NOMO-1 (cell line): ENCODE measurements at regions not wholly inside any gene's neighbourhood (a gene's known extent, or its start where the extent isn't known, plus 50 kb on each side); places are given as distances from the start of the nearest gene placed in this dataset.
"Not testable (repeated sequence)": the region's sequence is repeated elsewhere in the genome, so short reads cannot be mapped to it uniquely, and the experiment has no call there.

Source experiments
- DNase-seq, 2 experiments: peaks; one replicate each; lab custom pipeline; 2025; ENCODE audit not compliant: unreplicated experiment in 2 of 2; lab: John Stamatoyannopoulos, UW

GRCh38 chr1:95657248-95657647, 423.2 kb downstream of the RWDD3 start:
- no peak for DNase-seq

DNA sequence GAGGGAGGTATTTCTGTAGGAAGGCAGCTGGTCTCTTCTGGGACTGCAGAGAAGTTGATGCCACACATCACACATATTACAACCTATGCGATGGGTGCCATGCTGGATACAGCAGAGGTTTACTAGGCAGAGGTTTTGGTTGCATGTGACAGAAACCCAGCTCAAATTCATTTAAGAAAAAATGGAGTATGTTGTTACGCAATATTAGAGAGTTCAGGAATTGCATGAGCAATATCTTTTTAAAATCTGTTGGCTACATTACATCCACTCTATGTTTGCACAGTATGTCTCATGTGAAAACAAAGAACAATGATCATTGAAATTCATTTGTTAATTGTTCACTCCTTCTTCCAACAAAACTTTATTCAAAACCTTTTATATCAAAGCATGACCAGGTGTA, 425.2 kb downstream of the RWDD3 start:
- DNase-seq = no peak

GRCh38 chr1:95659588-95659987, 425.6 kb downstream of the RWDD3 start:
- DNase-seq = no peak

- no peak for DNase-seq
Observed at GRCh38 chr1:95660736-95661135, 426.7 kb downstream of the RWDD3 start.

GRCh38 chr1:95663530-95663929, 429.5 kb downstream of the RWDD3 start:
- DNase-seq = not testable (repeated sequence)

DNA sequence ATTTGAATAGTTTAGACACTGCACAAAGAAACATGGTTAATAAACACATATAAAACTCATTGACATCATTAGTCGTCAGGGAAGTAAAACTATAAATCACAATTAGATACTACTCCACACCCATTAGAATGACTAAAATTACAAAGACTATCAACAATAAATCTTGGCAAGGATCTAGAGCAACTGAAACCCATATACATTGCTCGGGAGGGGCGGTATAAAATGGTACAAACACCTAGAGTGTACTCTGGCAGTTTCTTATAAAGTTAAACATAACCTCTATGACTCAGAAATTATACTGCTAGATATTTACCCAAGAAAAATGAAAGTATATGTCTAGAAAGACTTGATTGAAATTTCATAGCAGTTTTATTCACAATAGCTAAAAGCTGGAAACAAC, 434.2 kb downstream of the RWDD3 start:
- no peak for DNase-seq

GRCh38 chr1:95669638-95670037, 435.6 kb downstream of the RWDD3 start:
- DNase-seq = not testable (repeated sequence)

GRCh38 chr1:95671098-95671497, 437.1 kb downstream of the RWDD3 start:
- DNase-seq = no peak

DNA sequence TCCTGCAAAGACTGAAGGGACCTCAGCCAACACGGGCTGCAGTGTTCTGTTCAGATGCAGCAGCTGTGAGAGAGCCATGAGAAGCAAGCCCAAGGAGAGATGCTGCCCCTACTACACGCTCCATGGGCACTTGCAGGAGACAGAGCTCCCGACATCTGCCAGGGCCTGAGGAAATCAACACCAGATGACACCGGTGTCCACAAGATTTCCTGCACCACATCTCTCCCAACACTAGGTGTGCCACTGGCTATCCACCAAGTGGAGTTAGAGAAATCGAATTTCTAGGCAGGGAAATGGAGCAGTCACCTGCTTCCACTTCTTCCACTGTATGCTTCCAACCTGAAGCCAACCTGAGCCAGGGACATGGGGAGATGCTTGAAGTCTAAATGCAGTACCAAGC, 445.3 kb downstream of the RWDD3 start:
- DNase-seq = no peak

GRCh38 chr1:95685081-95685480, 451.1 kb downstream of the RWDD3 start:
- DNase-seq = no peak

DNA sequence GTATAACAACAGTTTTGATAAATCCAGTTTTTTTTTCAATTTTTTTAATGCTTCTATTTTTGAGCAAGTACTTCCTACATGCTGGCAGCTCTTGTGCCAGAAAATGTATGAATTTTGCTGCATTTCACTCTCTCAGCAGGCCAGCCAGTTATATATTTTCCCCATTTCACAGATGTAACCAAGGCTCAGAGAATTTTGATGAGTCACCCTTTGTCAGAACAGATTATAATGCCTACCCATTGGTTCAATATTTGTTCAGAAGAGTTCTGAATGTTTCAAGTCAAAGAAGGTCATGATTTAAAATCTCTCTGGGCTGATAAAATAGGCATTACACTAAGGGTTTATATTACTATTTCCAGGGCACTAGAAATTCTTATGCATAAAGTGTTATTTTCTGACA, 452.2 kb downstream of the RWDD3 start:
- DNase-seq = no peak

DNA sequence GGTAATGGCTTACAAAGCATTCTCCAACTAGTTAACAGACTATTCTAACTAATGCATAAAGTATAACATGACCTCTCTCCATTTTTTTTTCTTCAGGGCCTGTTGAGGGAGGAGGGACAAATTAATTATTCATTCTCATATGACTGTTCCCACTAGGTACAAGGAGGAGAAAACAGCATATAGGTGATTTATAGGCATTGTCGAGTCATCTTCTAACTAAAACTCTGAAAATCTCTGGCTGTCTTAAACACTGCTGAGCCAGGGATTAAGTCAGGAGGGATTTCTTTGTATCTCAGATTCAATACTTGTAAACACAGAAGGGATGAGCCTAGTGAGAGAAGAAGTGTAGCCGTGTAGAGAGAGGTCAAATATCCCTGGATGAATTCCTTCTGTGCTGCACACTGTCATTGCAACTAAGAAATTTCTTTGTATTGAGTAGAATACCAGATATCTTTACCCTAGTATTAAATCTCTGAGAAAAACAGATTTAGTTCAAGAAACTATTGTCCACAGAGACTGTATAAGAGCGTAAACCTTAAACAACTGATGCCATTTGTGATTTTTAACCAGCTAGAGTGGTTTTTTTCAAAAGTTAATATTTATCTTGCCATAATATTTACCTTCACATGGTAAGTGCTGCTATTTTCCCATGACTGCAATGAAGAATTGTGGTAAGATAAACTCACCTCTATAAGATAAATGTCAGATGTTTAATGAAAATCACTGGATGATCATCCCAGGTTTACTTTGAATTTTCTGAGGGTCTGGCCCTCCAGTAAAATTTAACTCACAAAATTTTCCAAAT, 465.3 kb downstream of the RWDD3 start:
- no peak for DNase-seq

DNA sequence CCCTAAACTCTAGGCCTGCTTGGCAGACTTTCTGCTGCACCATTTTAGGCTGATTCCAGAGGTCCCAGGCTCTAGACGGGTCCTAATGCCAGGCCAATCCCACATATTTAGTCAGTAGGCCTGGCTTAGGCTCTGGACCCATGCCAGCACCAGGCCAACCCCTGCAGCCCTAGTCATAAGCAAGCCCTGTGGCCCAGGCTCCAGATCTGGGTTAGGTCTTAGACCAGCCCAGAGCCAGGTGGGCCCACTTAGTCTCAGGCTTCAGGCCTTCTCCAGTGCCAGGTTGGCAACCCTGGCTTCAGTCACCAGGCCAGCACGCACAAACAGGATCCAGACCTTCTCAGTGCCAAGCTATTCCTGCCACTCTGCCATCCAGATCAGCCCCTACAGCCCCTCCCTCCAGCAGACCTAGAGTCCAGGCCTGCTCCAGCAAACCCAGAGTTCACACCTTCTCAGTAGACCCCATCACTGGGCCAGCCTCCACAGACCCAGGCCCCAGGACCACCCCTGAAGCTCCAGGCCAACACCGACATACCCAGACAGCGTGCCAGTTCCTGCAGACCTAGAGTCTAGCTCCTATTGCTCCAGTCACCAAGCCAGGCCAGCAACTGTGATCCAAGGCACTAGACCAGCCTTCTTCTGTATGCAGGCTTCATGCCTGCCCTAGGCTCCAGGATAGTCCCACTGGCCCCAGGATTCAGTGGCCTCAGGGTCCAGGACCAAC, 467.6 kb downstream of the RWDD3 start:
- DNase-seq = no peak

DNA sequence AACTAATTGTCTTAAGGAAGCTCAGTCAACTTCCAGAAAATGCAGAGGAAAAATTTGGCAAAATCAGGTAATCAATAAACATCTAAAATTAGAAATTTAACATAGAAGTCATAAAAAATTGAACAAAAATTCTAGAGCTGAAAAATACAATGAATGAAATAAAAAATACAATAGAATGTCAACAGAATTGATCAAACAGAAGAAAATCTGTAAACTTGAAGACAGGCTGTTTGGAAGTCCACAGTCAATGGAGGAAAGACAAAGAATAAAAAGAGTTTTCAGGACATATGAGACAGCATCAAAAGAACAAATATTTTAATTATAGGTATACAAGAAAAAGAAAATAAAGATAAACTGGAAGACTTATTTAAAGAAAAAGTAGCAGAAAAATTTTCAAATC, 469.0 kb downstream of the RWDD3 start:
- no peak for DNase-seq

DNA sequence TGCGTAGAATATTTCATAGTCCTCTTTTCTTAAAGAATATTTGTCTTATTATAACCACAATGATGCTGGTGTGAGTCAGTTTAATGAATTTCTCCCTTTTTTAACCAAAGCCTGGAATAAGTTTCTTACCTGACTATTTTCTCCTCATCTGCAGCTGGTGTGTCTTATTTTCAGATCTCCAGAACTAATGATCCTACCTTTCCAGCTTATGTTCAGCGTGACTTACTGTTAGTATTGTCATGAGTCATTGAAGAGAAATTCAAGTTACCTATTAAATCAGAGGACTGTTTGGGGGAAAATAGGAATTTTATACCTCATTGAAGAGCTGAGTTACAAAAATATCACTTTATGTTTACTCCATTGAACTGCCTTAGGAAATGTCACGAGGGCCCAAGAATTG, 482.1 kb downstream of the RWDD3 start:
- DNase-seq = no peak

- no peak for DNase-seq
Observed at GRCh38 chr1:95716550-95716949, 482.5 kb downstream of the RWDD3 start.

- no peak for DNase-seq
Observed at GRCh38 chr1:95723346-95723745, 489.3 kb downstream of the RWDD3 start.

- DNase-seq = no peak
Observed at GRCh38 chr1:95728841-95729240, 494.8 kb downstream of the RWDD3 start.

GRCh38 chr1:95730986-95731385, 497.0 kb downstream of the RWDD3 start:
- no peak for DNase-seq

DNA sequence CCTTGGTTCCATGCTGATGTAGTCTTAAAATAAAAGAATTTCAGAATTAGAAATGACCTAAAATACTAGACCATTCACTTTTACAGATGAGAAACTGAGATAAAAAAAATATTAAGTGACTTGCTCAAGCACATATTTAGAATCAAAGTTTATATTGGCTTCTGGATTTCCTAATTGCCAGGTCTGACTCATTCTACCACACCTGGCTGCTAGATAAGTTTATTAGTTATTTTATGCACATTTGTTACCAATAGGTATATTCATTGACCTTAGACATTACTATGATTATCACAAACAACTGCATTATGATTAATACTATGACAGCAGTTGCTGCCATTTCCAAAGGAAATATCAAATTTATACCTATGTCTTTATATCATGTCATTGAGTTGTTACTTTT, 497.5 kb downstream of the RWDD3 start:
- no peak for DNase-seq

DNA sequence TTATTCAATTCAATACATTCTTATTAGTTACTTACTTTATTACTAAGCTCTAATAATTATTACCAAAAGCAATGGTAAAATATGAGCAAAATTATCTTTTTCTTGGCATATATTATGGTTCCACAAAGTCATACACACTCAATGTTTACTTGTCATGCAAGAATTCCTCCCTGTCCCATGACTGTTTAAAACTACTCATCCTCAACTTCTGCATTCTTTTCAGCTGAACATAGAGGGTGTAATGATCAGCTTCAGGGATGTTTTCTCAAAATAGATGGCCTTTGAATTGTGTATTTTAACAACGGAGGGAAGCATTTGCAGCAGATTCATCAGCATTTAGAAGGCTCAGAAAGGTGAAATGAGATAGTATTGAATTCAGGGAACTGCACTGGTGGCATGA, 499.0 kb downstream of the RWDD3 start:
- no peak for DNase-seq

DNA sequence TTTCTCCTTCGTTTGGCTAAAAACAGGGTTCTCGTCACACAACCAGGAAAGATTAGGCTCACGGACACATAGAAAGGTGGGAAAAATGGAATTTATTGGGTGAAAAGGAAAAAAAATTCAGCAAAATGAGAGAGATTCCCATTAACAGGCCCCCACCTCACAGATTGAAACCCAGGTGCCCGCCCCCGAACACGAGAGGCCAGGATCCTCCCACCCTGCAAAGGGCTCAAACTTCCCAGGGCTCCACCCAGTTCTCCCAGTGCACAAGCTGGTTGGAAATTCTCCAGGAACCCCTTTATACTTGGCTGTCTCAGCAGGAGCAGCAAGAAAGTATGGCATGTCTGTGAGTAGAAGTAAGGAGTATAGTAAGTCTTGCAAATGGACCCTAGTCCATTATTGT, 499.7 kb downstream of the RWDD3 start:
- DNase-seq = no peak
